HFFc6 (cell line): ENCODE measurements at regions not wholly inside any gene's neighbourhood (a gene's known extent, or its start where the extent isn't known, plus 50 kb on each side); places are given as distances from the start of the nearest gene placed in this dataset.

Experiments used
- DNase-seq: peaks from one replicate; pipeline ENCODE4 v3.0.0-alpha.2; 2018
- H3K27ac Mint-ChIP-seq: 2 replicates; pipeline ENCODE4 v1.8.0; 2020; ENCODE audit warnings: mild to moderate bottlenecking, mixed read lengths
- H3K27me3 Mint-ChIP-seq: 2 replicates; pipeline ENCODE4 v1.8.0; 2021; ENCODE audit warnings: mild to moderate bottlenecking, moderate library complexity, mixed read lengths; ENCODE audit not compliant: insufficient read depth
- H3K36me3 Mint-ChIP-seq: 2 replicates; pipeline ENCODE4 v1.8.0; 2021; ENCODE audit warnings: low read depth, mixed read lengths
- H3K4me1 Mint-ChIP-seq: 2 replicates; pipeline ENCODE4 v1.8.0; 2020; ENCODE audit warnings: low read depth, mixed read lengths
- H3K4me3 Mint-ChIP-seq: 2 replicates; pipeline ENCODE4 v1.8.0; 2020; ENCODE audit warnings: mild to moderate bottlenecking, moderate library complexity, mixed read lengths
- H3K9me3 Mint-ChIP-seq: 2 replicates; pipeline ENCODE4 v1.8.0; 2020; ENCODE audit warnings: mild to moderate bottlenecking, mixed read lengths
- TF ChIP-seq, protein P1 (sequence below): fragments of 200-600 bp; sonication (generic); IDR thresholded peaks from 2 replicates; pipeline ENCODE4 v1.5.0; 2021; ENCODE audit warnings: antibody characterized with exemption, mild to moderate bottlenecking

DNA sequence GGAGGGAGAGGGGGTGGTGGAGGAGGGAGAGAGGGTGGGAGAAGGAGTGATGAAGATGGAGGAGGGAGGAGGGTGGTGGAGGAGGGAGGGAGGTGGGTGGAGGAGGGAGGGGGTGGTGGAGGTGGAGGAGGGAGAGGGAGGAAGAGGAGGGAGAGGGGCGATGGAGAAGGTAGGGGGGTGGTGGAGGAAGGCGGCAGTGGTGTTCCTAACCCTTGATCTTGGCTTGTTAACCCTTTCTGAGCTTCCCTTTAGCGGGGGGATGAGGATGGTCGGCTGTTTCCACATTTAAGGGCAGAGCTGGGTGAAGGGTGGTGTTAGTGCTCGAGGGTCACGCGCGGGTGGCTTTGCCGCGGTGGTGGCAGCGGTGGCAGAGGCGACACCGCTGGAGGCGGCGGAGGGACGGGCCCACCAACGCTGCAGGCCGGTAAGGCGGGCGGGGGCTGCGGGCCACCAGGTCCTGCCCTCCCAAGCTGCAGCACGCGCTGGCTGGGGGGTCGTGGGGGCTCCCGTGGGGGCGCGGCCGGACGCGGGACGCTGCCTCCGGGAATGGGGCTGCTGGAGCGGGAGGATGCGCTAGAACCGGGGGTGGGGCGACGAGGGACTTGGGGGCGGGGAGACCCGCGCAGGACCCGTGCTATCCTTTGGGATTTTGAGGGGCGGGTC, 156.3 kb downstream of the PTPN11 start:
- H3K27ac Mint-ChIP-seq, result no peak overlapping the region
- no peaks in the 10 kb centered on the region for H3K4me1 Mint-ChIP-seq
- no peak overlapping the region for H3K4me3 Mint-ChIP-seq
- peaks cover 10% of the 10 kb centered on the region for H3K27me3 Mint-ChIP-seq
- no peak for DNase-seq
- no peaks in the 10 kb centered on the region for H3K36me3 Mint-ChIP-seq
- TF ChIP-seq, protein P1, sequence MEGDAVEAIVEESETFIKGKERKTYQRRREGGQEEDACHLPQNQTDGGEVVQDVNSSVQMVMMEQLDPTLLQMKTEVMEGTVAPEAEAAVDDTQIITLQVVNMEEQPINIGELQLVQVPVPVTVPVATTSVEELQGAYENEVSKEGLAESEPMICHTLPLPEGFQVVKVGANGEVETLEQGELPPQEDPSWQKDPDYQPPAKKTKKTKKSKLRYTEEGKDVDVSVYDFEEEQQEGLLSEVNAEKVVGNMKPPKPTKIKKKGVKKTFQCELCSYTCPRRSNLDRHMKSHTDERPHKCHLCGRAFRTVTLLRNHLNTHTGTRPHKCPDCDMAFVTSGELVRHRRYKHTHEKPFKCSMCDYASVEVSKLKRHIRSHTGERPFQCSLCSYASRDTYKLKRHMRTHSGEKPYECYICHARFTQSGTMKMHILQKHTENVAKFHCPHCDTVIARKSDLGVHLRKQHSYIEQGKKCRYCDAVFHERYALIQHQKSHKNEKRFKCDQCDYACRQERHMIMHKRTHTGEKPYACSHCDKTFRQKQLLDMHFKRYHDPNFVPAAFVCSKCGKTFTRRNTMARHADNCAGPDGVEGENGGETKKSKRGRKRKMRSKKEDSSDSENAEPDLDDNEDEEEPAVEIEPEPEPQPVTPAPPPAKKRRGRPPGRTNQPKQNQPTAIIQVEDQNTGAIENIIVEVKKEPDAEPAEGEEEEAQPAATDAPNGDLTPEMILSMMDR, result no peak
- no peaks in the 10 kb centered on the region for H3K9me3 Mint-ChIP-seq

GRCh38 chr12:112575559-112576067, 156.9 kb downstream of the PTPN11 start:
- TF ChIP-seq, protein P1, result no peak
- Mint-ChIP-seq H3K9me3 (no peaks in the 10 kb centered on the region), H3K36me3 (no peaks in the 10 kb centered on the region), H3K27me3 (peaks cover 10% of the 10 kb centered on the region), H3K4me1 (no peaks in the 10 kb centered on the region), H3K4me3 (no peak overlapping the region), H3K27ac (no peak overlapping the region)
- DNase-seq, result no peak

- Mint-ChIP-seq H3K4me3 (no peak overlapping the region), H3K4me1 (no peaks in the 10 kb centered on the region), H3K9me3 (no peaks in the 10 kb centered on the region), H3K27me3 (peaks cover 10% of the 10 kb centered on the region), H3K36me3 (no peaks in the 10 kb centered on the region), H3K27ac (no peak overlapping the region)
- DNase-seq, result no peak
- TF ChIP-seq, protein P1, result no peak
Measured at GRCh38 chr12:112577473-112578329, 159.0 kb downstream of the PTPN11 start.

DNA sequence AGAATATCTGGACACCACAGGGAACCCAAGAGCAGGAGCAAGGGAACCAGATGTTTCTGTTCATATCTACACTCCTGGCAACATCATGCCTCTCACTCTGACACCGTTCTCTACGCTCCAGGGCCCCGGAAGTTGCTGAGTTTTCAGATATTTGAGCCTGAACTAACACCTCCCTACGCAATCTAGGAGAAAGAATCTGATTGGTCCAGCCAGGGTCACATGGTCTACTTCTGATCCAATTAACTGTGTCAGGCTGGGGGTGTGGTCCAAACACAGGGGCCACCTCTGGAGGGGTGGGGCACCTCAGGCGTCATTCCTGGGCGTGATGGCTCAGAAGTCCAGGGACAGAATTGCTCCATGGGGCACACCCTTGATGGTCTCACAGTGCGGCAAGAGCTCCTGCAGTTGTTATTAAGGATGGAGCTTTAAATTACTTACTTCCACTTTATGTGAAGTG, 165.5 kb downstream of the PTPN11 start:
- no peaks in the 10 kb centered on the region; the same call in none of the 2 replicates for H3K27me3 Mint-ChIP-seq
- TF ChIP-seq, protein P1, result no peak

GRCh38 chr12:112586148-112586783, 167.5 kb downstream of the PTPN11 start:
- H3K36me3 Mint-ChIP-seq, result no peaks in the 10 kb centered on the region

More for the DNA sequence above, 165.5 kb downstream of the PTPN11 start:
- DNase-seq, result no peak
- Mint-ChIP-seq H3K27ac (no peak overlapping the region), H3K4me3 (no peak overlapping the region), H3K36me3 (no peaks in the 10 kb centered on the region), H3K4me1 (no peaks in the 10 kb centered on the region), H3K9me3 (peaks cover 2% of the 10 kb centered on the region)

More at GRCh38 chr12:112586148-112586783, 167.5 kb downstream of the PTPN11 start:
- H3K27me3 Mint-ChIP-seq, result no peaks in the 10 kb centered on the region; the same call in 1 of the 2 replicates
- H3K4me3 Mint-ChIP-seq, result no peak overlapping the region
- no peak overlapping the region for H3K27ac Mint-ChIP-seq
- peaks cover 4% of the 10 kb centered on the region for H3K9me3 Mint-ChIP-seq
- no peak for DNase-seq
- TF ChIP-seq, protein P1, result no peak
- H3K4me1 Mint-ChIP-seq, result no peaks in the 10 kb centered on the region
